ENCODE measurements at regions not wholly inside any gene's neighbourhood (a gene's known extent, or its start where the extent isn't known, plus 50 kb on each side); places are given as distances from the start of the nearest gene placed in this dataset.

DNA sequence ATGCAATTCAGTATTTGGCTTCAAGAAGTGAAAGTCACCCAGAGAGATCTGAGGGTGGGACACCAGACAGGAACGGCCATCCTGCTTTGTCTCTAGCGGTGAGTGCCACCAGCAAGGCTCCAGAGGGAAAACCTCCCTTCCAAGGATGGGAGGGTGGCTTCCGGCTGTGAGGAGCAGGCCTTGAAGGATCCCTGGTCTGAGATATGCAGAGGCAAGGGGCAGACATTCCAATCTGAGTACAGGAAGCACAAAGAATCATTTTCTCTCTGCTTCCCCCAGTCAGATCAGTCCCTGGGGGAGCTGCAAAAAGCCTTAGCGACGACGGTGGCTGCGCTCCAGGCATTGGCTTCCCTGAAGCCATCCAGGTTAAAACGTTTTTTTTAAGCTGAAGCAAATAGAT is 167.4 kb downstream of the TEX36 start:
- Histone ChIP-seq H3K4me1 (ENCODE audit: control insufficient read depth, insufficient read depth, low read length) (no peaks in the 10 kb centered on the region), H3K4me3 (ENCODE audit: low read length) (no peak overlapping the region)
- no CpG with 5 or more reads among the region's 8 CpGs for WGBS (ENCODE audit: insufficient coverage, low lambda C conversion rate)

DNA sequence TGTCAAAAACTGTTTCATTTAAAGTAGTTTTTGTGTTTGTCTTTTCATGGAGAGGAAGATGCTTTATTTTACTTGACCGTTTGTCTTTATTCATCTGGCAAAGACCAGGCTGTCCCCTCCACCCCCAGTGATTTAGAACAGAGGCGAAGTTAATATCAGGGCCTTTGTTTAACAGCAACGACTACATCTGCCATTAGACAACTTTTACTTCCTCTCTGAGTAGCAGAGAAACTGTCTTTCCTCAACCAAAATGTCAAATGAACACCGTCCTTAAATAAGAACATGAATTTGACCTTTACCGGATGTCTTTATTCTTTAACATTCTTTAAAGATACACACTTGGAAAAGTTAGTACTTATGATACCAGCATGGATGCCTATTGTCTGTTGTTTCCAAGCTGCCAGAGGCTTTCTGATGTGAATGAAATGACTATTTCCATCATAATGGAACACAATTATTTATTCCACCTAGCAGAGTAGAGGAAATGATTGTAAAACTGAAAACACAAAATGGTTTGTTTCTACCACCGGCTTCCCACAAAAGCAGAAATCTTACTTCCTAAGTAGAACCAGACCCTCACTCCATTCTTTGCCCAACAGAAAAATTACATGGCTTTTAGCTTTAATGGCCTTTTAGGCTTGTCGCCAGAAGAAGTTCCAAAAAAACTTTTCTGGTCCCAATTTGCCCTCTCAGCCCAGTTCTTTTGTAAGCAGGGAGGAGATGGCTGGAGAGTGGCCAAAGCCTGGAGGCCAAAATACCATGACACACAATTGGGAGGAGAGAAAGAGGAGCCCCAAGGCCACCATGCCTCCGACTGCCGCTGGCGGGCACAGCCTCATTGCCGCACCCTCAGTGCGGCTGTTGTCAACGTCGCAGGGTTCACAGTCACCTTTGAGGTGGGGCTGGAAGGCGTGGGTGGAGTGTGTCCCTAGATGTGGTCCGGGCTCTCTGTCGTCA is 168.5 kb downstream of the TEX36 start:
- peaks cover 8% of the 10 kb centered on the region for H3K9me3 ChIP-seq (ENCODE audit: control insufficient read depth, low read depth, low read length)
- H3K4me1 ChIP-seq (ENCODE audit: control insufficient read depth, insufficient read depth, low read length) = no peaks in the 10 kb centered on the region
- H3K27me3 ChIP-seq (ENCODE audit: control insufficient read depth, insufficient read depth, low read length) = no peaks in the 10 kb centered on the region
- no peak overlapping the region for H3K4me3 ChIP-seq (ENCODE audit: low read length)
- WGBS (ENCODE audit: insufficient coverage, low lambda C conversion rate) = 85% methylated on average over 3 of the region's 17 CpGs
- DNase-seq = no peak
- no peak overlapping the region for H3K27ac ChIP-seq (ENCODE audit: low read length)
- H3K36me3 ChIP-seq (ENCODE audit: control insufficient read depth, insufficient read depth, low read length) = no peaks in the 10 kb centered on the region

More for the DNA sequence above, 167.4 kb downstream of the TEX36 start:
- peaks cover 8% of the 10 kb centered on the region for H3K9me3 ChIP-seq (ENCODE audit: control insufficient read depth, low read depth, low read length)
- no peaks in the 10 kb centered on the region for H3K27me3 ChIP-seq (ENCODE audit: control insufficient read depth, insufficient read depth, low read length)
- no peaks in the 10 kb centered on the region for H3K36me3 ChIP-seq (ENCODE audit: control insufficient read depth, insufficient read depth, low read length)
- H3K27ac ChIP-seq (ENCODE audit: low read length) = no peak overlapping the region
- DNase-seq = no peak

DNA sequence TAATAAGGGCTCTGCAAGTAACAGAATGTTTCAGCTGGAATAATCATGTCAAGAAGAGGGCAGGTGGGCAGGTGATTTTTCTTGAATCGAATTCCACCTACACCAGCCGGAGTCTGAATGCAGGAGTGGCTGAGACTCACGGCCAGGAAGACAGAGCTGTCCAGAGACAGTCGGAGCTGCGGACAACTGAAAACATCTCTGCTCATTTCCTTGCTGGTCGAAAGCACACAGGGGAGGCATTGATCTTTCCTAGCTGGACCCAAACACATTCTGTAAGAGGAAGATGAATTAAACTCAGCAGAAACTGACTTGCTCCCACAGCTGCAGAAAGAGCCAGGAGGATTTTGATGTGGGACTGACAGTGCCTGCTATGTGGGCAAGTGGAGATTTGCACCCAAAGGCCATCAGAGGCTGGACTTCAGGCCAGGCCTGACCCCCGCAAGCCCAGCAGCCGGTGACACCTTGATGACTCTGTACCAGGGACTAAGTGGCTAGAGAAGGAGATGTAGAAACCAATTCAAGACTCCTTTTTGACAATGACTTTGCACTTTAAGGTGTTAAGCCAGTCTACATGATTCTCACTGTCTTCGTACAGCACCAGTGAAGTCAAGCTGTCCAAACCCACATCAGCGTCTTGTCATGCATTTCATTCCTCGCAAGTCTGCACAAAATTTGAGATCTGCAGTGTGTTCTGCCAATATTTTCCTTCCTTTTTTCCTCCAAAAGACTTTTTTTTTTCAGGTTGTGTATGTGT is 169.4 kb downstream of the TEX36 start:
- no peaks in the 10 kb centered on the region for H3K36me3 ChIP-seq (ENCODE audit: control insufficient read depth, insufficient read depth, low read length)
- no peaks in the 10 kb centered on the region for H3K27me3 ChIP-seq (ENCODE audit: control insufficient read depth, insufficient read depth, low read length)
- no peak overlapping the region for H3K27ac ChIP-seq (ENCODE audit: low read length)
- H3K4me1 ChIP-seq (ENCODE audit: control insufficient read depth, insufficient read depth, low read length) = no peaks in the 10 kb centered on the region
- 100% methylated on average over 2 of the region's 11 CpGs for WGBS (ENCODE audit: insufficient coverage, low lambda C conversion rate)
- no peak for DNase-seq
- H3K9me3 ChIP-seq (ENCODE audit: control insufficient read depth, low read depth, low read length) = peaks cover 4% of the 10 kb centered on the region
- H3K4me3 ChIP-seq (ENCODE audit: low read length) = no peak overlapping the region

DNA sequence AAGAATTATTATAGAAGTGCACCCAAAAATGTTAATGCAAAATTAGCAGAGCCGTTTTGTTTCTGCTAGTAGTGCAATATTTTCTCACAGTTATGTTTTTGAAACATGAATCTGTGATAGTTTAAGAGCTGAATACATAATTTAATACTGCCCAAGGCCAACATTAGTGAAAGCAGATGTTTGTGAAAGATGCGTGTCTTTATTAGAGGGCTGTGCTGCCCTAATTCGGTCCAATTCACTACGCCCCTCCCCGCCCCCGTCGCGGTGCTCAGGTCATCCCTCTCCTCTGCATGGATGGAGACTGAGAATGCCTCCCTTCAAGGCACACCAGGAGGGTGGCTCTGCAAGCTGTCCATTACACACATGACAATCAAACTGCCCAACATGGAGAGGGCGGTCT is 172.0 kb downstream of the TEX36 start:
- H3K4me3 ChIP-seq (ENCODE audit: low read length) = no peak overlapping the region
- no CpG with 5 or more reads among the region's 9 CpGs for WGBS (ENCODE audit: insufficient coverage, low lambda C conversion rate)
- H3K9me3 ChIP-seq (ENCODE audit: control insufficient read depth, low read depth, low read length) = no peaks in the 10 kb centered on the region
- no peaks in the 10 kb centered on the region for H3K36me3 ChIP-seq (ENCODE audit: control insufficient read depth, insufficient read depth, low read length)
- DNase-seq = no peak
- H3K27me3 ChIP-seq (ENCODE audit: control insufficient read depth, insufficient read depth, low read length) = no peaks in the 10 kb centered on the region
- no peaks in the 10 kb centered on the region for H3K4me1 ChIP-seq (ENCODE audit: control insufficient read depth, insufficient read depth, low read length)
- H3K27ac ChIP-seq (ENCODE audit: low read length) = no peak overlapping the region

DNA sequence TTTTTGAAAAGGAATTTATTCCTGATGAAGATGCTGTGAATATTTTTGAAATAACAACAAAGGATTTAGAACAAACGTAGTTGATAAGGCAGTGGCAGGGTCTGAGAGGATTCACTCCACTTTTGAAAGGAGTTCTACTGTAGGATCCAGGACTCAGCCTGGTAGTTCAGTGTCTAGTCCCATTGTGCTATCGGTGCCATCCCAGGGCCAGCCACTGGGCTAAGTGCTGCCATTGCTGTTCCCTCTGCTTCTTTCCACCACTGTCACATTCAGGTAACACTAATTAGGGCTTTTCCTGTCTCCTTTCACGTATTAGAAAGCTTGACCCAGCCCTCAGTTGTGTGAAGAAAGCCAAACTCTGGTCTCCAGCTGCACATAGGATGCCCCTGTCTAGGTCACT is 177.3 kb downstream of the TEX36 start:
- no peaks in the 10 kb centered on the region for H3K4me1 ChIP-seq (ENCODE audit: control insufficient read depth, insufficient read depth, low read length)
- no peaks in the 10 kb centered on the region for H3K36me3 ChIP-seq (ENCODE audit: control insufficient read depth, insufficient read depth, low read length)
- peaks cover 3% of the 10 kb centered on the region for H3K27me3 ChIP-seq (ENCODE audit: control insufficient read depth, insufficient read depth, low read length)
- WGBS (ENCODE audit: insufficient coverage, low lambda C conversion rate) = no CpG with 5 or more reads among the region's 3 CpGs
- no peak overlapping the region for H3K27ac ChIP-seq (ENCODE audit: low read length)
- DNase-seq = no peak
- H3K9me3 ChIP-seq (ENCODE audit: control insufficient read depth, low read depth, low read length) = no peaks in the 10 kb centered on the region
- no peak overlapping the region for H3K4me3 ChIP-seq (ENCODE audit: low read length)

GRCh38 chr10:125502276-125502675 is 180.7 kb downstream of the TEX36 start:
- no peak for DNase-seq
- Histone ChIP-seq H3K4me1 (ENCODE audit: control insufficient read depth, insufficient read depth, low read length) (no peaks in the 10 kb centered on the region), H3K4me3 (ENCODE audit: low read length) (no peak overlapping the region), H3K27ac (ENCODE audit: low read length) (no peak overlapping the region), H3K27me3 (ENCODE audit: control insufficient read depth, insufficient read depth, low read length) (peaks cover 6% of the 10 kb centered on the region), H3K36me3 (ENCODE audit: control insufficient read depth, insufficient read depth, low read length) (no peaks in the 10 kb centered on the region), H3K9me3 (ENCODE audit: control insufficient read depth, low read depth, low read length) (no peaks in the 10 kb centered on the region)
- WGBS (ENCODE audit: insufficient coverage, low lambda C conversion rate) = 100% methylated on average over 1 of the region's 8 CpGs

- H3K27ac ChIP-seq (ENCODE audit: low read length) = no peak overlapping the region
- H3K27me3 ChIP-seq (ENCODE audit: control insufficient read depth, insufficient read depth, low read length) = peaks cover 3% of the 10 kb centered on the region
- DNase-seq = no peak
- H3K36me3 ChIP-seq (ENCODE audit: control insufficient read depth, insufficient read depth, low read length) = no peaks in the 10 kb centered on the region
- 75% methylated on average over 3 of the region's 4 CpGs for WGBS (ENCODE audit: insufficient coverage, low lambda C conversion rate)
- no peak overlapping the region for H3K4me3 ChIP-seq (ENCODE audit: low read length)
- H3K9me3 ChIP-seq (ENCODE audit: control insufficient read depth, low read depth, low read length) = no peaks in the 10 kb centered on the region
- no peaks in the 10 kb centered on the region for H3K4me1 ChIP-seq (ENCODE audit: control insufficient read depth, insufficient read depth, low read length)
These were observed 187.6 kb downstream of the TEX36 start for GRCh38 chr10:125495386-125495785.

DNA sequence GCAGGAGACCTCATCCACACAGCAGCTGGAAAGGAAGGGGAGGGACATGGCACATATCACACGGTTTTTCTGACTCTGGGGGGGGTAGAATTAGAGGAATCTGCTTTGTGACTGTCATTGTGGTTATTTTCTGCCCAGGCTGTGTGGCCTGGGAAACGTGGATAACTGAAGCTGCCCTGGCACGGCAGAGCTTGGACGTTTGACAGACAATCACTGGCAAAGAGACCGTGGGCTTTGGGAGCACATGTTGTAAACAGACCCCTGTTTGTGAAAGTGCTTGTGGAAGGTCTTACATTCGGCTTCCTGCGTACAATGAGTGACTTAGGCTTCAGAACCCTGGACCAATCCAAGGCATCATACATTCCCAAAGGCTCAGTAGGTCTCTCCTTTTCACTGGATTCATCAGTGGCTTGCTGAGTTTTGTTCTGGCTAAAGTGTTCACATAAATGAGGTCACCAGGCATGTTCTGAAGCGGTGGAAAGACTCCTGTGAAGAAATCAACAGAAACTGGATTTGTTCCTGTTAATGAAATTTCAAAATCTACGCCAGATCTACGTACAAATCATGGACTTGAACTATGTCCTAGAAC is 188.2 kb downstream of the TEX36 start:
- Histone ChIP-seq H3K27ac (ENCODE audit: low read length) (no peak overlapping the region), H3K4me3 (ENCODE audit: low read length) (no peak overlapping the region), H3K36me3 (ENCODE audit: control insufficient read depth, insufficient read depth, low read length) (no peaks in the 10 kb centered on the region), H3K9me3 (ENCODE audit: control insufficient read depth, low read depth, low read length) (no peaks in the 10 kb centered on the region), H3K4me1 (ENCODE audit: control insufficient read depth, insufficient read depth, low read length) (no peaks in the 10 kb centered on the region), H3K27me3 (ENCODE audit: control insufficient read depth, insufficient read depth, low read length) (peaks cover 3% of the 10 kb centered on the region)
- WGBS (ENCODE audit: insufficient coverage, low lambda C conversion rate) = 83% methylated on average over 3 of the region's 10 CpGs
- no peak for DNase-seq

- no peak overlapping the region for H3K4me3 ChIP-seq (ENCODE audit: low read length)
- H3K36me3 ChIP-seq (ENCODE audit: control insufficient read depth, insufficient read depth, low read length) = no peaks in the 10 kb centered on the region
- no peak overlapping the region for H3K27ac ChIP-seq (ENCODE audit: low read length)
- H3K9me3 ChIP-seq (ENCODE audit: control insufficient read depth, low read depth, low read length) = no peaks in the 10 kb centered on the region
- no peaks in the 10 kb centered on the region for H3K27me3 ChIP-seq (ENCODE audit: control insufficient read depth, insufficient read depth, low read length)
- DNase-seq = no peak
- WGBS (ENCODE audit: insufficient coverage, low lambda C conversion rate) = no CpG with 5 or more reads among the region's 2 CpGs
- H3K4me1 ChIP-seq (ENCODE audit: control insufficient read depth, insufficient read depth, low read length) = no peaks in the 10 kb centered on the region
These were observed 191.6 kb downstream of the TEX36 start for GRCh38 chr10:125491381-125491780.

GRCh38 chr10:125489731-125490130 is 193.2 kb downstream of the TEX36 start:
- peak in 1 of 2 donors; percentile 5 for DNase-seq
- WGBS (ENCODE audit: insufficient coverage, low lambda C conversion rate) = 50% methylated on average over 2 of the region's 6 CpGs
- H3K27ac ChIP-seq (ENCODE audit: low read length) = no peak overlapping the region
- no peaks in the 10 kb centered on the region for H3K36me3 ChIP-seq (ENCODE audit: control insufficient read depth, insufficient read depth, low read length)
- no peaks in the 10 kb centered on the region for H3K27me3 ChIP-seq (ENCODE audit: control insufficient read depth, insufficient read depth, low read length)
- no peak overlapping the region for H3K4me3 ChIP-seq (ENCODE audit: low read length)
- no peaks in the 10 kb centered on the region for H3K4me1 ChIP-seq (ENCODE audit: control insufficient read depth, insufficient read depth, low read length)
- H3K9me3 ChIP-seq (ENCODE audit: control insufficient read depth, low read depth, low read length) = no peaks in the 10 kb centered on the region

Data from large intestine (tissue), 3 donors.